Iris pigment epithelial cell (primary cell): ENCODE measurements at regions not wholly inside any gene's neighbourhood (a gene's known extent, or its start where the extent isn't known, plus 50 kb on each side); places are given as distances from the start of the nearest gene placed in this dataset.

Source experiments
- DNase-seq: peaks from one replicate; pipeline ENCODE4 v3.0.0-alpha.2; 2011; ENCODE audit warnings: low read depth

DNA sequence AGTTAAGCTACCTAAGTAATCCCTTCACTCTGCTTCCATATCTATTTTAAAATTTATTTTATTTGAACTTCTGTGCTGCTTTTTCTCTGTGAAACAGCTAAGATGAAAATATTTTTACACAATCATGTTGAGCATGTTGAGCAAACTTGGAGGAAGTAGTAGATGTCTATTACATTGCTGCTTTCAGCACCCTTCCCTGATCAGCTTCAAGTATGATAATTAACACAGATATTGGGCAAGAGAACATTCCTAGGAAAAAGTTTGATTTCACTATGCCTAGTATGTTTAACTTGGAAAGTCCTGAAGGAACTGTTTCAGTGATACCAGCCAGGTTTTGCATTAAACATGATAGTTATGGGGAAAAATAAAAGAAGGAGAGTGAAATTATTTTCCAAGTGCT lies 283.6 kb downstream of the ELAVL2 start:
- DNase-seq, result no peak

DNA sequence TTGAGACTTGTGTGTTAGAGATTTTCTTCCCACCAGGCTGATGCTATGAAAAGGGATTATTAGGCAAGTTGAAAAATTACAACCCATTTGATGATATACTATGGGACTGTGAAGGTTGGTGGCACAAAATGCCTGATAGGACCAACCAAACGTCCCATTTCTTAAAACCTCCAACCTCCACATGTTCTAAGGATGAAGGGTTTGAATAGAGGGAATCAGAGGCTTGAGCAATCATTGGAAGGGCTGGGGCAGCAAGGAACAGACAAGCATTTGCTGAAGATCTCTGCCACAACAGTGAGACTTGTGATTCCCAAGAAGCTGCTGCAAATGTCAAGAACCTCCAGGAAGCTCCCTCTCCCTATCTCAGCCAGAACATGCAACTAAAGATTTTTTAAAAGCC lies 283.1 kb downstream of the ELAVL2 start:
- no peak for DNase-seq

DNA sequence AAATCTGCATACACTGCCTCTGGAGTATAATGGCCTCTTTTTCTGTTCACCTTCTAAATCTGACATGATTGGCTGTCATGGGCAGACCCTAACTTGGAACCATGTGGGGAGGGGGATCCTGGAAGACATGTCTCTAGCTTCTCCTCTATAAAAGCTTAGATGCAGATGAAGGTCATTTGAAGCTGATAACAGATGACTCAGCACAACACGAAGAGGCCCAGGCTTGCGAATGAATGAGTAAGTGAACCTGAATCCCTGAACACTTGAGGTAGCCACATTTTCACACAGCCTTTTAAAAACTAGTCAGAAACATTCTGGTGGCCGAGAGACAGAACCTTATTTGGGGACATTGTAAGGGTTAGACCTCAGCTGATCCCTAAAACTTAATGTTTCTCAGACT lies 282.6 kb downstream of the ELAVL2 start:
- DNase-seq, result peak; percentile 16

DNA sequence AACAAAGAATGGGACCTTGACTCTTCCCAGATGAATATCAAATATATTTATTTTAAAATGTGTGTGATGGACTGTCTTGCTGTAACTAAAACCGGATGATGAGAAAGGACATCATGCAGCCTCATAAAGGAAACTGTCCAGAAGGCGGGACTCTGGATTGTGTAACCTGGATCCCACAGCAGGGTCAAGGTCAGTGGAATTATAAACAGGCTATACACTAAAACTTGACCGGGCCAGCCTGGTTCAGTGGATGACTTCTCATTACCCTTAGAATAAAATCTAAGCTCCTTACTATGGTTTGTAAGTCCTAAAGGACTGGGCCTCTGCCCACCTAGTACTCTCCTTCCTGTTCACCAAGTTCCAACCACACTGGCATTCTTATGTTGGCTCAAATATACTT lies 280.3 kb downstream of the ELAVL2 start:
- DNase-seq, result no peak

DNA sequence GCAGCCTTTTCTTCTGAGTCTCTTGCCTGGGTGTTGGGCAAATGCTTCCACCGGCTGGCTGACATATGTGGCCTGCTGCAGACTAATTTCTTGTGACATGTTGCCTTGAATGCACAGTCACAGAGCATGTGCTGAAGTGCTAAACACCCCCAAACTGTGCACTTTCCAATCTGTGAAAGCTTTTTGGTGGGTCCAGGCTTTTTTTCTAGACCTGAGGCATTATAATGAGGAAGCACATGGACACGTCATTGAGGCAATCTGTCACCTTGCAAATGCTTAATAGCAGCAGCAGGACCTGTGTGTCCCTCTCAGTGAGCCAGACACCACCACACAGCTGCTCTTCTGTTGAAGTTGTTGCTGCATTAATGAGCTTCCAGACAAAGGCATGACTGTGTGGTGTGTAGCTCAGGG lies 274.7 kb downstream of the ELAVL2 start:
- DNase-seq, result no peak

DNA sequence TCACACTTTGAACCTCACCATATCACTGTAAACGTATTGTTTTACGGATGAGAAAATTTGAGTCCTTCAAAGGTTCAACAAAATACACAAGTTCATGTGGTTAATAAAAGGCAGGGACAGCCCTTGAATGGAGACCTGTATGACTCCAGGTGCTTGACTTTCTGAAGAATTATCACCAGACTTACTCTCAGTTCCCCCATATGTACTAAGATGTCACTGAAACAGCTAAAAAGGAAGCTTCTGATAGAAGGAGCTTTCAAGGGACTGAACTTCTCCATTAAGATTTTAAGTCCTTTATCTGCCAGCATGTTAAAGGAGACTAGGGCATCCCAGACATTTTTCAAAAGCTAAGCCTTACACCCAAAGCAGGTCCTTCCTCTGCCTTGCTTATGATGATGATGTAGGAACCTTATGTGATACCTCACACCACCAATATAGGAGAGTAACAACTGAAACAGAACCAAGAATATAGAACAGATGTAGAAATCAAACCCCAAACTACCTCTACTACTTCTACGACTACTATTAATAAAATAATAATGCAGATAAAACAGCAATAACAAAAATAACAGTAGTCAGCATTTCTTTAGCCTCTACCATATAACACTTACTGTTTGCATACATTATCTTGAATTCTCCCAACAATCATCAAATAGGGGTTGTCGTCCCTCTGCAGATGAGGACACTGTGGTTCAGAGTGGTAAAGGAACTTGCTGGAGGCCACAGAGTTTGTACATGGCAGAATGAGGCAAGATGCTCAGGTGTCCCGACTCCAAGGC lies 273.9 kb downstream of the ELAVL2 start:
- DNase-seq, result no peak

DNA sequence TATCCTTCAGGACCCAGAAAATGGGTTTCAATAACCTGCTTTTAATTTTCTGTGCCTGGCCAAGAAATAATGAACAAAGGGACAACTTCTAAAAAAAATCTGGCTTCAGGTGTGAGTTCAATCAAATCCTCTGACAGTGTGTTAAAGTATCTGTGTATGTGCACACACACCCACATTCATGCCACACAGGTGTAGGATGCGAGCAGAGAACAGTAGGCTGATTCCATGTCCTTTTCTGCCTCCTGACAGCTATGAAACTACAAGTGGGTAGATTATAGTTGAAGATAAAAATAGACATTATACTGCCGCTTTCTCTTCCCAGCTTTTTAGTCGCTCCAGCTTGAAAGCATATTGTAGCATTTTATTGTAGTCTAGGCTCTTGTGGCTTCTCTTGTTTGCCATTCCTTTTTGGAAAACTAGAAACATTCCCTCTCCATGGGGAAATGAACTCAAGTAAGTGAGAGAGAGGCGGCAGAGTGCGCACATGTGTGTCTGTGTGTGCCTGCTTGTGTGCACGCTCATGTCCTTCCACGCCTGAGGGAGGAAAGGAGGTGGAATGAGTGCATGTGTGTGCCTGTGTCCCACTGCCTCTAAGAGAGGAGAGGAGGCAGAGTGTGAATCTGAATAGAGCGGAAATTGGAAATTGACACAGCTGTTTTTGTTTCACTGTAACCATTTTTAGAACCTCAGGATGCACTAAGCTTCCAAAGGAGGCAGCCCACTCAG lies 273.0 kb downstream of the ELAVL2 start:
- no peak for DNase-seq

DNA sequence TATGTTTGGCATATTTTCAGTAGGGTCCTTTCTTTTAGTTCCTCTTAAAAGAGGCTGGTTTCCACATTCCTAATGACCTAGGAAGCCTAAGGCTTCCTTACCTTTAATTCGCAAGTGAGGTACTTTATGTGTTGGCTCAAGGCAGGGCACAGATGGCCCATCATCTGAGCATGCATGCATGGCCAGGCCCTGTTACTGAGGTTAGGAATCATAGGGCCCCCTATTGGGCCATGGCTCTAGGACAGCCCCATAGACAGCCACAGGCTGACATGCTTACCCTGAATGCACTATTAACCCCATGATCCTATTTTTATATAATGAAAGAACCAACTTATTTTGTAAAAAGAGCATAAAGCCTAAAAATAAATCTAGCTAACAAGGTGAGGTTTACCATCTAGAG lies 271.4 kb downstream of the ELAVL2 start:
- DNase-seq, result no peak

DNA sequence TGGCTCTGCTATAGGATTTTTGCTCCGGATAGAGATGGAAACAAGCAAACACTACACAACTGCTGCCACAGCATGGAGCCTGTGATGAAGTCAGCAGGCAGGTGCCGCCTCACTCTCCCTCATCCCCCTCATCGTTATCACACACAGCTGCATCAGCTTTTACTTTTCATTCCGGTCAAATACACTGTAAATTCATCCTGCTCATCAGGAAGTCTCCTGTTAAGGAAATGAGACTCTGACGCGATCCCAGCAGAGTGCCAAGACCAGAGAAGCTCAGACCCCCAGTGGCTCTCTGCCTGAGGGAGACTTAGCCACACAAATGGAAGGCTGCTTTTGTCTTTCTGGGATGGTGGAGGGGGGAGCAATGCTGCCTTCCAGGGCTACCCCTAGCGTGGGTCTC lies 270.2 kb downstream of the ELAVL2 start:
- DNase-seq, result peak; percentile 1

DNA sequence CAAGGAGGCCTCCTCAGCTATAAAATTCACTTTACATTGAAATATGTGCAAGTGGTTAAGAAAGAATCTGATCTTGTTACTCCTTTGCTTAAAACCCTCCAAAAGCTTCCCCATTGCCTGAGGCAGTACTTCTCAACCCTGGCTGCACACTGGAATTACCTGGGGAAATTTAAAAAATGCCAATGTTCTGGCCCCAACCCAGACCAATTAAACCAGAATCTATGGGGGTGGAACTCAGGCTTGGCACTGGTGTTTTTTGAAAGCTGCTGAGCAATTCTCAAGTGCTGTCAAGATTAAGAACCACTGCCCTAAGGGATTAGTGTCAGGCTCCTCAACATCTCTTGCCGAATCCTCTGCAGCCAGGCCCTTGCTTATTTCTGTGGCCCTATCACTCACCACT lies 269.6 kb downstream of the ELAVL2 start:
- no peak for DNase-seq

DNA sequence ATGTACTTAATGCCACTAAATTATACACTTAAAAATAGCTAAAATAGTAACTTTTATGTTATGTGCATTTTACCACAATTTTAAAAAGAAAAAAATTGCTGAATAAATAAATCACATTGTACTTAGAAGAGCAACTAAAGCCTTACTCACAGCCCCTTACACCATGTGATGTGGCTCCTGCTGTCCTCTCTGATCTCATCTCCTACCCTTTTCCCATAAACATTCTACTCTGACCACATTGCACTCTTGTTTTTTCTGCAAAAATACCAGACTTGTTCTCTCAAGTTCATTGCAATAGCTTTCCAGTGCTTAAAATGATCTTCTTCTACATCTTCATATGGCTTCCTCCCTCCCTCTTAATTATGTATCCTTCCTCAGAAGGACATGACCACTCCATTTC lies 268.4 kb downstream of the ELAVL2 start:
- DNase-seq, result peak; percentile 28

DNA sequence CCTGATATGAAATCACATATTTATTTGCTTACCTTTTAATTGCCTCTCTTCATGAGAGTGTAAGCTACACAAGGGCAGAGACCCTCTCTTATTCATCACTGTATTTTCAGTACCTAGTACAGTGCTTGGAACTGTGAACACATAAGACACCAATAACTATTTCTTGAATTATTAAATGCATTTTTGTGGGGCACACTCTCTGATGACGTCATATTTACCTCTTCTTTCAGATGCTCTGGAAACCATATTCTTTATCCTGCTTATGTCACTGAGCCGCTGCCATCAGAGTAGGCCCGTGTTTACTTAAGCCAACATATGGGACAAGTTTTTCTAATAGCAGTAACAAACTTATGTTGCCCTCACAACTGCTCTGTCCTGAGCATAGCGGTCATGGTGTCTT lies 266.5 kb downstream of the ELAVL2 start:
- no peak for DNase-seq

DNA sequence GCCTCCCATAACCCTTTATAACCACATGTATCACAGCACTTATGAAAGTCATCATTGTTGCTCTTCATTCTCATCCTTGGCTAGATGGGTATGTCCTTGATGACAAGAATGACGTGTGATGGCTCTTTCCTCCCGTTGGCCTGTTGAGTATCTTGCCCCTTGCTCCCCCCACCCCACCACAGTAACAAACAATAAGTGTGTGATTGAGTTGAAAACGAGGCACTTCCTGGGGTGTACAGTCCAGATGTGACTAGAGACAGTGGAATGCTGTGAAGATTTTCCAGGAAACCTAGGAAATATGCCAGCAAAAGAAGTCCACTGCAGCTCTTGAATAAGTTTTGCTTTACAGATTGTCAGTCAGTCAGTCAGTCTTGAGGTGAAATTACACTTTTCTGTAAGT lies 262.5 kb downstream of the ELAVL2 start:
- peak; percentile 4 for DNase-seq

DNA sequence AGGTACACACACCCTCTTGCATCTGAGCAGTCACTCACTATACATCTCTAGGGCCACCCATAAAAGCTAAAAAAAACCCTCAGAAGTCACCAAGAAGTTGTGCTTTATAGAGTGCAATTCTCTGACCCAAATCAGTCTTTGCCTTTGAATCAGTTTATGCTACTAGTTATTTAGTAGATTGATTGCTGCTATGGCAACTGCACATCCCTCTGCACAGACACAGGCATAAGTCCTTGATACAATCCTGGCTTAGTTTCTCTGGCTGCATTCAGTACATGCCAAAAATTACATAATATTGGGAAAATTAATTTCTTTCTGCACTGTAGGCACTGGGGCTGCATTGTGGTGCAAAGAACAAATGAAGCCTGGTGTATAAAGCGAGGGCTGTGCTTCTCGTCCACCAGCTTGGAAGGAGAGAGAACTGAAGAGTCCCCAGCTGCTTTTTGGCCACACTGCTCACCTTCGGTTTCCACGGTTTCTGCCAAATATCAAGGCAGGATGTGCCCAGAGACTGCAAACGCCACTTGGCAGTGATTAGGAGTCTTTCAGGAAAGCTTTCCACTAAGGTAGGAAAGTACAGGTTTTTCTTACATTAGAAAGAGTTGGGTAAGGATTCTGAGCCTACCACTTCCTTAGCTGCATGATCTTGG lies 258.4 kb downstream of the ELAVL2 start:
- DNase-seq, result no peak

DNA sequence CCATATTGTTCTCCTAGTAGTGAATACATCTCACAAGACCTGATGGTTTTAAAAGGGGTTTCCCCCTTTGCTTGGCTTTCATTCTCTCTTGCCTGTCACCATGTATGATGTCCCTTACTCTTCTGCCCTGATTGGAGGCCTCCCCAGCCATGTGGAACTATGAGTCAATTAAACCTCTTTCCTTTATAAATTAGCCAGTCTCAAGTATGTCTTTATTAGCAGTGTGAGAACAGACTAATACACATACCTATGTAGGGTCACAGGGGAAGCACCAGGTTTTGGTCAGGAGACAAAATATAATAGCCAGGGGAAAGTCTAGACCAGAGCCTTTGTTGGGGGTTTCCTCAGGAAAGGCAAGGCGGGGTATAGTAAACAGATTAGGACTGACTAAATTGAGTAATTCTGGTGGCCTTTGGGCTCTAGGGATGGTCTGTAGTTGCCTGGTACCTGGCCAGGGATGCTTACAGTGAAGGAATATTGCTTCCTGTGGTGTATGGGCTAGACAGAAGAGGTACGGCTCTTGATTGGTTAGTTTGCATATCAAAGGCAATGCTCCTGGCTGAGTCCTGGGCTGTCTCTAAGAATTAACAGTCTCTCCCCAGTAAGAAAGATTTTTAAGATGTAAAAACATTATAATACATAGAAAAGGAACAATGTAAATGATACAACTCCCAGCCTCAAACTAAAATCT lies 254.5 kb downstream of the ELAVL2 start:
- DNase-seq, result no peak

DNA sequence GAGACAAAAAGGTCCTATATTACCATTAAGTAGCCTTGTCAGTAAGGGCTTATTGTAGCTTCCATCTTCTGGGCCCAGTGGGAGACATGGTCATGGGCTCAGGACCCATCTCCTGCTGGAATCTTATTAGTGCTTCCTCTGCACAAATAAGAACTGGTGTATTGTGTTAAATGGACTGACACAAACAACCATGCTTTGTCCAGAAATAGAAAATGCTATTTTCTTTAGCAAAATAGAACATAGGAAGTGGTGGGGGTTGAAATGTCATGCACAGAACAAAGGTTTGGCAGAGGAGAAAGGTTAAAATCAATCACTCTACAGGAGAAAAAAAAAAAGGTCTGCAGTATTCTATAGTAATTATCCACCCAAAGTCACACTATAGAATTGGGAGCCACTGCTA lies 252.2 kb downstream of the ELAVL2 start:
- DNase-seq, result no peak

DNA sequence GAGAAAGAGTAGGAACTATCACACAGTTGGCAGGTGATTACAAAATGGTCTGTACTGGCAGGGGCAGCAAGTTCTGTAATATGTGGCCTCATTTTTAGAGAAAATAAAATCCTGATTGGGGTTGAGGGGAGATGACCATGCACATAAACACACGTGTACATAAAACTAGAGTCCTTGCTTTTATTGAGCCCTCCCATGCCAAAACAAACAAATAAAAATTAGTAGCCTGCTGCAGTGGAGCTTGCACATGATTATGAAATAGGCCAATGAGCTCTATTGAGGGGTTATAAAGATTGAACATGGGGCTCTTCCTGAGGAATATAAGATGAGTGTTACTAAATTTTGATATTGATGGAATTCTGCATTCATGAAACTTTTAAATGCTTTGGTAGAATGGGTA lies 248.4 kb downstream of the ELAVL2 start:
- no peak for DNase-seq

DNA sequence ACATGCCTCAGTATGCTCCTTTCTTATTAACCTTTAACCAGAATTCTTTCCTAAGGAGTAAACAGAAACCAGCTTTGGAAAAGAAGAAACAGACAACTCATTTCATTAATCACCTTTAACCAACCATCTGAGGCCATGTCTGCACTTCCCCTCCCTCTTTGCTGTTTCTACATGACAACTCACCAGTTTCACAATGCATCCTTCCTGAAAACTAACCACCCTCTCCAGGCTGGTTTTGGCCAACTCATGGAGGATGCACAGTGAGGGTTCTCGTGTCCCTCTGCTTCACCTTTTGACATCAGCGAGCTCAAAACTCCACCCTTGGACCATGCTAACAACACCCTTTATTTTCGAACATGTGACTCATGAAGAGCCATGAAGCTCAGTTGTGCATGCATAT lies 244.1 kb downstream of the ELAVL2 start:
- DNase-seq, result no peak

DNA sequence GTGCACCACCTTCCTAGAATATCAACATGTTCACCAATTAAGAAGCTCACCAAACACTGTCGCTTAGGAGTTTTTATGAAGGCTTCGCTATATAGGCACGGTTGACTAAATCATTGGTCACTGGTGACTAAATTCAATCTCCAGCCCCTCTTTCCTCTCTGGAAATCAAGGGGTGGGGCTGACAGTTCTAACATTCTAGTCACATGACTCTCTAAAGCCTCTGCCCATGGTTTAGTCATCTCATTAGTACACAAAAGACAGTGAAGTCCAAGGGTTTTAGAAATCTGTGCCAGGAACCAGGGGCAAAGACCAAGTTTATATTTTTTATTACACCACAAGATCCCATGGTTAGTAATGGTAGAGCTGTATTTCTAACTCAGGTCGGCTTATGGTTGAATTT lies 243.2 kb downstream of the ELAVL2 start:
- DNase-seq, result no peak

DNA sequence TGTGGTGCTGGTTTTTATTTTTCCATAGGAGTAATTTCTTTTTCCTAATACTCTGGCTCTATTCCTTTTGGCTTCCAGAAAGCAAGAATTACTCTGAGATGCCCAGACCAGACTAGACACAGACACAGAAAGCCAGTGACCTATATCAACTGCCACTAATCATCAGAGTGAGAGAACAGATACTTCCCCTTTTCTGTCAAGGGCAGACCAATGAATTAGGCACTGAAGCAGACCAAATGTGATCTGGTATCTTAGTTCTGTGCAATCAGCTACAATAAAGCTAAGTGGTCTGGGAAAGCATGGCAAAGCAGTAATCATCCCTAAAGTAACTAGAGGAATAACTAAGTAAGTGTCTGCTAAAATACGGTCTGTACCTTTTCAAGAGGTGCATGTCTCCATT lies 239.1 kb downstream of the ELAVL2 start:
- no peak for DNase-seq

DNA sequence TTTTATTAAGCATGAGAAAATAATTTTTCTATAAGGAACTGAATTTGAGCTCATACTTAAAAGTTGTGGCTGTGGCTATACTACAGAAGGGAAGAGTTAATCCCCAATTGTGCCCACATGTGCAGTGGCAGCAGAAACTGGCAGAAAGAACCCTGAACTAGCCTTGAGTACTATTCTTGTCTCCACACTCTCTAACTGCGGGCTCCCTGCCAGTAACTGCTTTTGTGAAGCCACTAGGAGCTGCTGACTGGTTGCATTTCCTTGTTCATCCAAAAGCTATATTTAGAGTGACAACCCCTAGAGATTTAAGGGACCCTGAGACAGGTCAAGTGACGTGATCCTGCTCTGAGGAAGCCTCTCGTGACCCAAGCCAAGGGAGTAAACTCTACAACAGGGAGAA lies 238.6 kb downstream of the ELAVL2 start:
- no peak for DNase-seq

DNA sequence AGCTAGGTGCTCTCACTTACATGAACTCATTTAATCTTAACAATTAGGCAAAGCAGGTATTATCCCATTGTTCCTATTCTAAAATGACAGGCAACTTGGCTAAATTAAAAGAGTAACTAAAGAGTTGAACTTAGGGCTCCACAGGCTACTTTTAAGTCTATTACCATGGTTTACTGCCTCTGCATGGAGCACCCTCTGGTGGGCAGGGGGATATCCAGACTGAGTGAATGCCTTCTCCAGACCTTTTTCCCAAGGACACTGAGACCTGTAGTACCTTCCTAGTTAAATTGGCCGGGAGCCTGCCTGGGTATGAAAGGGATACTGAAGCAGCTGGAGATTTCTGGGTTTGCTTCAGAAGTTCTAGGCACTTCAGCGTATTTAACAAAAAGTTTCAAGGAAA lies 238.1 kb downstream of the ELAVL2 start:
- DNase-seq, result no peak
